ENCODE measurements at regions not wholly inside any gene's neighbourhood (a gene's known extent, or its start where the extent isn't known, plus 50 kb on each side); places are given as distances from the start of the nearest gene placed in this dataset.

- TF ChIP-seq, protein P1, sequence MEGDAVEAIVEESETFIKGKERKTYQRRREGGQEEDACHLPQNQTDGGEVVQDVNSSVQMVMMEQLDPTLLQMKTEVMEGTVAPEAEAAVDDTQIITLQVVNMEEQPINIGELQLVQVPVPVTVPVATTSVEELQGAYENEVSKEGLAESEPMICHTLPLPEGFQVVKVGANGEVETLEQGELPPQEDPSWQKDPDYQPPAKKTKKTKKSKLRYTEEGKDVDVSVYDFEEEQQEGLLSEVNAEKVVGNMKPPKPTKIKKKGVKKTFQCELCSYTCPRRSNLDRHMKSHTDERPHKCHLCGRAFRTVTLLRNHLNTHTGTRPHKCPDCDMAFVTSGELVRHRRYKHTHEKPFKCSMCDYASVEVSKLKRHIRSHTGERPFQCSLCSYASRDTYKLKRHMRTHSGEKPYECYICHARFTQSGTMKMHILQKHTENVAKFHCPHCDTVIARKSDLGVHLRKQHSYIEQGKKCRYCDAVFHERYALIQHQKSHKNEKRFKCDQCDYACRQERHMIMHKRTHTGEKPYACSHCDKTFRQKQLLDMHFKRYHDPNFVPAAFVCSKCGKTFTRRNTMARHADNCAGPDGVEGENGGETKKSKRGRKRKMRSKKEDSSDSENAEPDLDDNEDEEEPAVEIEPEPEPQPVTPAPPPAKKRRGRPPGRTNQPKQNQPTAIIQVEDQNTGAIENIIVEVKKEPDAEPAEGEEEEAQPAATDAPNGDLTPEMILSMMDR (conservative IDR thresholded peaks at IDR 0.05 in 1 of 2, IDR thresholded peaks at IDR 0.05 in 1 of 2; ENCODE audit: low read depth in 1 of 2, low read length in 2 of 2) = no peak
- TF ChIP-seq EZH2 (IDR thresholded peaks at IDR 0.05; ENCODE audit: low read length, missing control alignments) = no peak
Measured at GRCh38 chr6:14517516-14518105, 400.0 kb downstream of the CD83 start.
